ENCODE measurements at regions not wholly inside any gene's neighbourhood (a gene's known extent, or its start where the extent isn't known, plus 50 kb on each side); places are given as distances from the start of the nearest gene placed in this dataset.
"Not testable (repeated sequence)": the region's sequence is repeated elsewhere in the genome, so short reads cannot be mapped to it uniquely, and the experiment has no call there.

GRCh38 chr1:115179397-115180079 lies 90.2 kb upstream of the TSPAN2 start:
- peak; percentile 86 for DNase-seq (ENCODE audit: low spot score)

- DNase-seq (ENCODE audit: low spot score): no peak
These were observed 86.9 kb upstream of the TSPAN2 start for GRCh38 chr1:115176189-115176588.

- no peak for DNase-seq (ENCODE audit: low spot score)
These were observed 86.3 kb upstream of the TSPAN2 start for GRCh38 chr1:115175596-115175995.

GRCh38 chr1:115173151-115173550 lies 83.8 kb upstream of the TSPAN2 start:
- no peak for DNase-seq (ENCODE audit: low spot score)

GRCh38 chr1:115172270-115172669 lies 83.0 kb upstream of the TSPAN2 start:
- no peak for DNase-seq (ENCODE audit: low spot score)

- DNase-seq (ENCODE audit: low spot score): no peak
These were observed 81.7 kb upstream of the TSPAN2 start for GRCh38 chr1:115170961-115171392.

GRCh38 chr1:115170377-115170776 lies 81.1 kb upstream of the TSPAN2 start:
- DNase-seq (ENCODE audit: low spot score): no peak

- no peak for DNase-seq (ENCODE audit: low spot score)
These were observed 78.7 kb upstream of the TSPAN2 start for GRCh38 chr1:115168026-115168425.

- DNase-seq (ENCODE audit: low spot score): no peak
These were observed 77.3 kb upstream of the TSPAN2 start for GRCh38 chr1:115166531-115167091.

- DNase-seq (ENCODE audit: low spot score): no peak
These were observed 76.5 kb upstream of the TSPAN2 start for GRCh38 chr1:115165776-115166175.

GRCh38 chr1:115164940-115165705 lies 75.8 kb upstream of the TSPAN2 start:
- no peak for DNase-seq (ENCODE audit: low spot score)

GRCh38 chr1:115164484-115164883 lies 75.2 kb upstream of the TSPAN2 start:
- DNase-seq (ENCODE audit: low spot score): no peak

- DNase-seq (ENCODE audit: low spot score): no peak
These were observed 71.4 kb upstream of the TSPAN2 start for GRCh38 chr1:115160728-115161127.

- DNase-seq (ENCODE audit: low spot score): no peak
These were observed 70.7 kb upstream of the TSPAN2 start for GRCh38 chr1:115159958-115160357.

- DNase-seq (ENCODE audit: low spot score): no peak
These were observed 68.9 kb upstream of the TSPAN2 start for GRCh38 chr1:115158181-115158580.

GRCh38 chr1:115156826-115157468 lies 67.6 kb upstream of the TSPAN2 start:
- DNase-seq (ENCODE audit: low spot score): no peak

- no peak for DNase-seq (ENCODE audit: low spot score)
These were observed 64.8 kb upstream of the TSPAN2 start for GRCh38 chr1:115153966-115154557.

- not testable (repeated sequence) for DNase-seq (ENCODE audit: low spot score)
These were observed 58.6 kb upstream of the TSPAN2 start for GRCh38 chr1:115147928-115148327.

GRCh38 chr1:115145226-115145625 lies 55.9 kb upstream of the TSPAN2 start:
- DNase-seq (ENCODE audit: low spot score): no peak

GRCh38 chr1:115144176-115144575 lies 54.9 kb upstream of the TSPAN2 start:
- DNase-seq (ENCODE audit: low spot score): no peak

GRCh38 chr1:115142616-115143015 lies 53.3 kb upstream of the TSPAN2 start:
- no peak for DNase-seq (ENCODE audit: low spot score)

GRCh38 chr1:115141145-115141454 lies 51.8 kb upstream of the TSPAN2 start:
- no peak for DNase-seq (ENCODE audit: low spot score)
